ENCODE measurements at regions not wholly inside any gene's neighbourhood (a gene's known extent, or its start where the extent isn't known, plus 50 kb on each side); places are given as distances from the start of the nearest gene placed in this dataset.

DNA sequence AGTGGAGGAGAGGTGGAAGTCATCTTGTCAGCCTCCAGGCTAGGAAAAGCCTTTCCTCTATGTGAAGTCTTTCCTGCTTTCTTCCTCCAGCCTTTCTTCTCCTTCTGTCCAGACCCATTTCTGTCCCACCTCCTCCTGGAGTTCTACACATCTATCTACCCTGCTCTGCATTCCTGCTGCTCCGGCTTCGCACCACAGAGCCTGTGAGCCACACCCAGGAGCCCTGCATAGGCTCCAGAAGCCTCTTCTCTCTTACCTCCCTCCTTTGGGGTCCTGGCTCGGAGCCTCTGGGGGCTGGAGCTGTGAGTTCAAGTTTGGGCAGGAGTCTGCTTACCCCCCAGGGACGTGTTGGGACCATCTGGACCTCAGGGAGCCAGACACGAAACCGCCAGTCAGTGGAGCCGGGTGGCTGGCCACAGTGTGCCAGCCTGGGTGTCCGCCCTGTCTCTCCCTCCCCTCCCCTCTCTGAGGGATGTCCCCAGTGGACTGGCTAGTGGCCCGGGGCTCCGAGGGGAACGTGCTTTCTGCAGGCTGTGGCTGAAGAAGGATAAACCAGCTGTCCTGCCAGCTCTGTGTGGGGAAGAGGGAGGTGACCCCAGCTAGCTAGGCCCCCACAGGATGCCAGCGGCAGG lies 99.2 kb downstream of the VEGFA start:
- TF ChIP-seq, protein P1, sequence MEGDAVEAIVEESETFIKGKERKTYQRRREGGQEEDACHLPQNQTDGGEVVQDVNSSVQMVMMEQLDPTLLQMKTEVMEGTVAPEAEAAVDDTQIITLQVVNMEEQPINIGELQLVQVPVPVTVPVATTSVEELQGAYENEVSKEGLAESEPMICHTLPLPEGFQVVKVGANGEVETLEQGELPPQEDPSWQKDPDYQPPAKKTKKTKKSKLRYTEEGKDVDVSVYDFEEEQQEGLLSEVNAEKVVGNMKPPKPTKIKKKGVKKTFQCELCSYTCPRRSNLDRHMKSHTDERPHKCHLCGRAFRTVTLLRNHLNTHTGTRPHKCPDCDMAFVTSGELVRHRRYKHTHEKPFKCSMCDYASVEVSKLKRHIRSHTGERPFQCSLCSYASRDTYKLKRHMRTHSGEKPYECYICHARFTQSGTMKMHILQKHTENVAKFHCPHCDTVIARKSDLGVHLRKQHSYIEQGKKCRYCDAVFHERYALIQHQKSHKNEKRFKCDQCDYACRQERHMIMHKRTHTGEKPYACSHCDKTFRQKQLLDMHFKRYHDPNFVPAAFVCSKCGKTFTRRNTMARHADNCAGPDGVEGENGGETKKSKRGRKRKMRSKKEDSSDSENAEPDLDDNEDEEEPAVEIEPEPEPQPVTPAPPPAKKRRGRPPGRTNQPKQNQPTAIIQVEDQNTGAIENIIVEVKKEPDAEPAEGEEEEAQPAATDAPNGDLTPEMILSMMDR (conservative IDR thresholded peaks at IDR 0.05; ENCODE audit: low read depth, low read length), result no peak
- no peak for TF ChIP-seq EZH2 (IDR thresholded peaks at IDR 0.05; ENCODE audit: low read length, unreplicated experiment)
- no peak for TF ChIP-seq EZH2phosphoT487 (IDR thresholded peaks at IDR 0.05; ENCODE audit: borderline replicate concordance, low read length)
